ENCODE measurements at regions not wholly inside any gene's neighbourhood (a gene's known extent, or its start where the extent isn't known, plus 50 kb on each side); places are given as distances from the start of the nearest gene placed in this dataset.

DNA sequence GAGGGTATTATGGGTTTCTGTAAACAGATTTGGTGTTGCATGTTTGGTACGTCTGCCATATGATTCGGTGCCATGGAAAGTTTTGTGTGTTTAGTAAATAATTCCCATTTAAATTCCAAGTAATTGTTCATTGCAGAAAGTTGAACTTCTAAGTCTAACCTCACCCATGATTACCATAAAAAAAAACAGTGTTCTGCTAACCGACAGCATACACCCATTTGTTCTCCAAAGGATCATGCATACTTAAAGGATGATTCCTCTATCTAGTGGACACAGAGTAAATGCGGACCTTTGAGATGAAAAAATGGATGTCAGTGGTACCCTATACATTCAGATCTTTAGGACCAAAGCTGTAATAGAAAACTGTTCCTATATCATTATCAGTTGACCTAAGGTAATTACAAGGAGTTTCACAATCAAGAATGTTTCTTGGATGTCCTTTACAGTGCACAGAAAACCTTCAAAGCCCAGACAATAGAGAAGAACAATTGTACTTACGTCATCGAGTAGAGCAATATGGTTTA lies 209.9 kb downstream of the CRPPA start:
- H3K4me1 ChIP-seq (ENCODE audit: insufficient read depth, low read length) = no peaks in the 10 kb centered on the region
- no peaks in the 10 kb centered on the region for H3K9me3 ChIP-seq (ENCODE audit: insufficient read depth, low read length, severe bottlenecking)
- no peak overlapping the region for H3K9ac ChIP-seq (ENCODE audit: low read depth, low read length)
- no peak overlapping the region for H3K4me3 ChIP-seq (ENCODE audit: low read depth in 1 of 2, low read length in 2 of 2)
- no peak for TF ChIP-seq CTCF (IDR thresholded peaks at IDR 0.05; ENCODE audit: borderline replicate concordance, extremely low read depth, low read length, poor library complexity, severe bottlenecking)
- no peak for TF ChIP-seq EZH2 (IDR thresholded peaks at IDR 0.05; ENCODE audit: borderline replicate concordance, low read depth, low read length, severe bottlenecking)
- H3K36me3 ChIP-seq (ENCODE audit: insufficient read depth, low read length) = no peaks in the 10 kb centered on the region
- H3K79me2 ChIP-seq (ENCODE audit: insufficient read depth, low read length) = no peaks in the 10 kb centered on the region
- H4K20me1 ChIP-seq (ENCODE audit: insufficient read depth, low read length) = no peaks in the 10 kb centered on the region
- ATAC-seq (ENCODE audit: insufficient read depth, low read depth) (no peak), DNase-seq (no peak)
- H3K27ac ChIP-seq (ENCODE audit: low read length) = no peak overlapping the region
- no peaks in the 10 kb centered on the region for H3K27me3 ChIP-seq (ENCODE audit: insufficient read depth, low read length, poor library complexity)
- no peak overlapping the region for H2AFZ ChIP-seq (ENCODE audit: low read depth, low read length)
- H3K4me2 ChIP-seq (ENCODE audit: insufficient read depth, low read length) = no peak overlapping the region

DNA sequence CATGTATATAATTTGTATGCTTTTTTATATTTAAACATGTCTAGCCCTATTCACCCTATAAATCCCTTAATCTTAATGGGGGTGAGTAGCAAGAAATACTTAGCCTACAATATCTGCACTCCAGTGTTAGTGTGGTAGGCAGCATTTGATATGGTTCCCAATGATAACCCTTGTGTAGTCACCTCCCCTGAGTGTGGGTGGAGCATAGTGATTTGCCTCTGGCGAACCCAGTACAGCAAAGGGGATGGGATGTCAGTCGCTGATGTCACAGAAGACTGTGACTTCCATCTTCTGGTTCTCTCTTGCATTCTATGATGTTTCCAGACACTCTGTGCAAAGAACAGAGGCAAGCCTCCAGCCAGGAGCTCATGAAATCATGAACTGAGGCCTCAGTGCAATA lies 211.2 kb downstream of the CRPPA start:
- ATAC-seq (ENCODE audit: insufficient read depth, low read depth) = no peak
- H3K27me3 ChIP-seq (ENCODE audit: insufficient read depth, low read length, poor library complexity) = no peaks in the 10 kb centered on the region

DNA sequence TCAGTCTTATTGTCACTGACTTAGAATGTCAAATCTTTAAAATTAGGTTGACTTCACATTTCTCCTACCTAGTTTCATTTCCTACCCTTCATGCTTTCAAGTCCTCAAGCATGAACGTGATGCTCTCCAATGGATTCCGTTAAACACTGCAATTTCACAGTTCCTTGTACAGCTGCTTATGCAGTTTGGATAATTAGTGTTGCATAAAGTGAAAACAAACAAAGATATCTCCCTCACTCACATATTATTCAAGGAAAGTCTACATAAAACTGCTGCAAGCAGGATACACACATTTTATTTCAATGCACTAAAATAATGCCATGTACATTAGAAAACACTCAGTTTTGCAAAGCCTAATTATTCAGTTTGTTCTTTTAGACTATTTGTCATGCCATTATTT lies 214.0 kb downstream of the CRPPA start:
- DNase-seq (no peak), ATAC-seq (ENCODE audit: insufficient read depth, low read depth) (no peak)
- Histone ChIP-seq H3K27me3 (ENCODE audit: insufficient read depth, low read length, poor library complexity) (no peaks in the 10 kb centered on the region), H2AFZ (ENCODE audit: low read depth, low read length) (no peak overlapping the region), H3K27ac (ENCODE audit: low read length) (no peak overlapping the region), H3K4me3 (ENCODE audit: low read depth in 1 of 2, low read length in 2 of 2) (no peak overlapping the region), H3K9me3 (ENCODE audit: insufficient read depth, low read length, severe bottlenecking) (no peaks in the 10 kb centered on the region), H3K4me2 (ENCODE audit: insufficient read depth, low read length) (no peak overlapping the region), H3K4me1 (ENCODE audit: insufficient read depth, low read length) (no peaks in the 10 kb centered on the region), H3K79me2 (ENCODE audit: insufficient read depth, low read length) (no peaks in the 10 kb centered on the region), H3K36me3 (ENCODE audit: insufficient read depth, low read length) (no peaks in the 10 kb centered on the region), H3K9ac (ENCODE audit: low read depth, low read length) (no peak overlapping the region), H4K20me1 (ENCODE audit: insufficient read depth, low read length) (no peaks in the 10 kb centered on the region)
- no peak for TF ChIP-seq CTCF (IDR thresholded peaks at IDR 0.05; ENCODE audit: borderline replicate concordance, extremely low read depth, low read length, poor library complexity, severe bottlenecking)
- TF ChIP-seq EZH2 (IDR thresholded peaks at IDR 0.05; ENCODE audit: borderline replicate concordance, low read depth, low read length, severe bottlenecking) = no peak

More for the DNA sequence above, 211.2 kb downstream of the CRPPA start:
- no peak overlapping the region for H3K4me3 ChIP-seq (ENCODE audit: low read depth in 1 of 2, low read length in 2 of 2)
- H2AFZ ChIP-seq (ENCODE audit: low read depth, low read length) = no peak overlapping the region
- no peak for DNase-seq
- no peaks in the 10 kb centered on the region for H3K9me3 ChIP-seq (ENCODE audit: insufficient read depth, low read length, severe bottlenecking)
- H4K20me1 ChIP-seq (ENCODE audit: insufficient read depth, low read length) = no peaks in the 10 kb centered on the region
- H3K27ac ChIP-seq (ENCODE audit: low read length) = no peak overlapping the region
- no peaks in the 10 kb centered on the region for H3K4me1 ChIP-seq (ENCODE audit: insufficient read depth, low read length)
- TF ChIP-seq CTCF (IDR thresholded peaks at IDR 0.05; ENCODE audit: borderline replicate concordance, extremely low read depth, low read length, poor library complexity, severe bottlenecking) (no peak), EZH2 (IDR thresholded peaks at IDR 0.05; ENCODE audit: borderline replicate concordance, low read depth, low read length, severe bottlenecking) (no peak)
- H3K79me2 ChIP-seq (ENCODE audit: insufficient read depth, low read length) = no peaks in the 10 kb centered on the region
- H3K4me2 ChIP-seq (ENCODE audit: insufficient read depth, low read length) = no peak overlapping the region
- no peaks in the 10 kb centered on the region for H3K36me3 ChIP-seq (ENCODE audit: insufficient read depth, low read length)
- no peak overlapping the region for H3K9ac ChIP-seq (ENCODE audit: low read depth, low read length)

- ATAC-seq (ENCODE audit: insufficient read depth, low read depth) (no peak), DNase-seq (no peak)
- H3K9me3 ChIP-seq (ENCODE audit: insufficient read depth, low read length, severe bottlenecking) = no peaks in the 10 kb centered on the region
- H3K27me3 ChIP-seq (ENCODE audit: insufficient read depth, low read length, poor library complexity) = no peaks in the 10 kb centered on the region
- no peak overlapping the region for H2AFZ ChIP-seq (ENCODE audit: low read depth, low read length)
- no peak overlapping the region for H3K9ac ChIP-seq (ENCODE audit: low read depth, low read length)
- no peaks in the 10 kb centered on the region for H3K79me2 ChIP-seq (ENCODE audit: insufficient read depth, low read length)
- no peak overlapping the region for H3K27ac ChIP-seq (ENCODE audit: low read length)
- no peak overlapping the region for H3K4me2 ChIP-seq (ENCODE audit: insufficient read depth, low read length)
- TF ChIP-seq EZH2 (IDR thresholded peaks at IDR 0.05; ENCODE audit: borderline replicate concordance, low read depth, low read length, severe bottlenecking) (no peak), CTCF (IDR thresholded peaks at IDR 0.05; ENCODE audit: borderline replicate concordance, extremely low read depth, low read length, poor library complexity, severe bottlenecking) (no peak)
- H3K36me3 ChIP-seq (ENCODE audit: insufficient read depth, low read length) = no peaks in the 10 kb centered on the region
- no peaks in the 10 kb centered on the region for H3K4me1 ChIP-seq (ENCODE audit: insufficient read depth, low read length)
- H4K20me1 ChIP-seq (ENCODE audit: insufficient read depth, low read length) = no peaks in the 10 kb centered on the region
- H3K4me3 ChIP-seq (ENCODE audit: low read depth in 1 of 2, low read length in 2 of 2) = no peak overlapping the region
These were observed 215.9 kb downstream of the CRPPA start for GRCh38 chr7:16205466-16205865.
